ENCODE measurements at regions not wholly inside any gene's neighbourhood (a gene's known extent, or its start where the extent isn't known, plus 50 kb on each side); places are given as distances from the start of the nearest gene placed in this dataset.

- H3K18ac ChIP-seq (ENCODE audit: low read depth, low read length), result no peak overlapping the region
- no peaks in the 10 kb centered on the region for H3K36me3 ChIP-seq (ENCODE audit: control insufficient read depth, insufficient read depth, low read length)
- no peak overlapping the region for H3K27ac ChIP-seq (ENCODE audit: insufficient read depth, low read length)
- no peak overlapping the region for H3K23ac ChIP-seq (ENCODE audit: low read depth, low read length)
- dilution Hi-C loops (cut with HindIII; ENCODE audit: low sequenced_read_pairs, unreplicated experiment), result no loop called here
- no peak overlapping the region for H4K5ac ChIP-seq (ENCODE audit: low read depth, low read length)
- no peak overlapping the region for H2BK15ac ChIP-seq (ENCODE audit: low read depth, low read length)
- H3K14ac ChIP-seq (replicated peaks; ENCODE audit: low read depth, low read length), result no peak overlapping the region
- WGBS, 2 experiments (ENCODE audit: extremely low coverage in 2 of 2, insufficient read length in 1 of 2), result no CpG with 5 or more reads among the region's 3 CpGs
- no peak overlapping the region for H3K56ac ChIP-seq (ENCODE audit: extremely low read depth, insufficient read depth, low read length)
- intact Hi-C loops (cut with micrococcal nuclease), result no loop called here
- BruUV-seq (replicated peaks), result no TSS peak
- no peak overlapping the region for H3K9ac ChIP-seq (ENCODE audit: low read depth, low read length)
- in situ Hi-C loops (cut with MboI; ENCODE audit: low sequenced_read_pairs), result no loop called here
- no peak overlapping the region for H2BK5ac ChIP-seq (ENCODE audit: low read depth, low read length, poor library complexity, severe bottlenecking)
- H2AK5ac ChIP-seq (ENCODE audit: low read depth, low read length), result no peak overlapping the region
- no peak overlapping the region for H2AFZ ChIP-seq (replicated peaks; ENCODE audit: low read length, poor library complexity)
- no peaks in the 10 kb centered on the region for H3K27me3 ChIP-seq (ENCODE audit: control insufficient read depth, insufficient read depth, low read length)
- TF ChIP-seq SMC3 (IDR thresholded peaks at IDR 0.05; ENCODE audit: low read depth, low read length) (no peak), BHLHE40 (IDR thresholded peaks at IDR 0.05; ENCODE audit: low read depth, low read length) (no peak), ELK1 (IDR thresholded peaks at IDR 0.05; ENCODE audit: borderline replicate concordance, low read depth, low read length) (no peak), MAFK (IDR thresholded peaks at IDR 0.05; ENCODE audit: low read depth, low read length) (no peak), FOS (IDR thresholded peaks at IDR 0.05; ENCODE audit: low read depth, low read length) (no peak), RCOR1 (IDR thresholded peaks at IDR 0.05; ENCODE audit: insufficient replicate concordance, low read length) (no peak), NFE2L2 (IDR thresholded peaks at IDR 0.05; ENCODE audit: low read depth, low read length) (no peak), RFX5 (IDR thresholded peaks at IDR 0.05; ENCODE audit: low read depth, low read length) (no peak), CTCF (conservative IDR thresholded peaks at IDR 0.05; ENCODE audit: low read depth, low read length) (no peak), CHD1 (IDR thresholded peaks at IDR 0.05; ENCODE audit: low read depth, low read length) (no peak), MAZ (IDR thresholded peaks at IDR 0.05; ENCODE audit: borderline replicate concordance, low read depth, low read length) (no peak), CEBPB (IDR thresholded peaks at IDR 0.05; ENCODE audit: low read depth, low read length) (no peak), MXI1 (IDR thresholded peaks at IDR 0.05; ENCODE audit: borderline replicate concordance, low read depth, low read length) (no peak), RAD21 (IDR thresholded peaks at IDR 0.05; ENCODE audit: low read length) (no peak)
- H3K79me1 ChIP-seq (ENCODE audit: low read depth in 1 of 2, low read length in 2 of 2), result no peaks in the 10 kb centered on the region
- ChIA-PET POLR2A (ENCODE audit: unreplicated experiment) (no interaction called here), CTCF (no interaction called here)
- H2BK20ac ChIP-seq (ENCODE audit: low read depth, low read length), result no peak overlapping the region
- H4K20me1 ChIP-seq (ENCODE audit: insufficient read depth, low read length), result no peaks in the 10 kb centered on the region
- ATAC-seq (ENCODE audit: low read depth) (no peak), DNase-seq (no peak)
- H3K4me1 ChIP-seq (ENCODE audit: control insufficient read depth, insufficient read depth, low read length), result no peaks in the 10 kb centered on the region
- no peak overlapping the region for H2BK120ac ChIP-seq (ENCODE audit: low read depth, low read length)
- no peaks in the 10 kb centered on the region for H3K9me1 ChIP-seq (ENCODE audit: insufficient read depth, low read length)
- H3K4me3 ChIP-seq (ENCODE audit: insufficient read depth, low read depth, low read length), result no peak overlapping the region
- no peak overlapping the region for H3K4me2 ChIP-seq (ENCODE audit: low read depth, low read length)
- no peak overlapping the region for H4K8ac ChIP-seq (ENCODE audit: low read depth in 2 of 2, low read length in 2 of 2)
- H3K9me3 ChIP-seq (ENCODE audit: control insufficient read depth, insufficient read depth, low read length), result no peaks in the 10 kb centered on the region
- no peak overlapping the region for H3K4ac ChIP-seq (ENCODE audit: low read depth, low read length)
- H2AK9ac ChIP-seq (replicated peaks; ENCODE audit: low read depth, low read length, poor library complexity), result no peak overlapping the region
- H4K91ac ChIP-seq (ENCODE audit: insufficient read depth, low read depth, low read length), result no peak overlapping the region
Observed at GRCh38 chr3:148265841-148266240, 431.9 kb upstream of the AGTR1 start.

Measured in IMR-90 (cell line).